Suppressor macrophage treated with lipopolysaccharide for 1 hour (primary cell): ENCODE measurements at regions not wholly inside any gene's neighbourhood (a gene's known extent, or its start where the extent isn't known, plus 50 kb on each side); places are given as distances from the start of the nearest gene placed in this dataset.
"Not testable (repeated sequence)": the region's sequence is repeated elsewhere in the genome, so short reads cannot be mapped to it uniquely, and the experiment has no call there.

Experiments
- DNase-seq, 3 donors: peaks; one replicate each; pipeline ENCODE4 v3.0.0-alpha.2; 2020 to 2022

GRCh38 chrX:69431420-69431819, 72.7 kb upstream of the NALF2 start:
- DNase-seq: no peak

DNA sequence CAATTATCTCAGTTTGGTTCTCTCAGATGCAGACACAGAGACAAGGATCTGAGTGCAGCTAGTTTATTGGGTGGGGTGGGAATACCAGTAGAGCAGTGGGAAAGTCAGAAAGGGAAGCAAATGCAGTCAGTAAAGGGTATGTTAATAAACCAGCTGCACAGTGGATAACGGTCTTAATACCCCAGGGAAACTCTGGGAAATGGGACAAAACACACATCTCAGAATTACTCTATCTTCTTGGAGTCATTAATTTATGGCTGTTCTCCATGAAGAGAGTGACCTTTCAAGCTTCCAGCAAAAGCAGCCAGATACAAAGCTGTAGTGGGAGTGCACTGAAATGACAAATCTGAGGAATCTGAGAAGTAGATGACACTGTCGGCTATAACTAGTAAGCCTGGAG, 73.3 kb upstream of the NALF2 start:
- DNase-seq: no peak

DNA sequence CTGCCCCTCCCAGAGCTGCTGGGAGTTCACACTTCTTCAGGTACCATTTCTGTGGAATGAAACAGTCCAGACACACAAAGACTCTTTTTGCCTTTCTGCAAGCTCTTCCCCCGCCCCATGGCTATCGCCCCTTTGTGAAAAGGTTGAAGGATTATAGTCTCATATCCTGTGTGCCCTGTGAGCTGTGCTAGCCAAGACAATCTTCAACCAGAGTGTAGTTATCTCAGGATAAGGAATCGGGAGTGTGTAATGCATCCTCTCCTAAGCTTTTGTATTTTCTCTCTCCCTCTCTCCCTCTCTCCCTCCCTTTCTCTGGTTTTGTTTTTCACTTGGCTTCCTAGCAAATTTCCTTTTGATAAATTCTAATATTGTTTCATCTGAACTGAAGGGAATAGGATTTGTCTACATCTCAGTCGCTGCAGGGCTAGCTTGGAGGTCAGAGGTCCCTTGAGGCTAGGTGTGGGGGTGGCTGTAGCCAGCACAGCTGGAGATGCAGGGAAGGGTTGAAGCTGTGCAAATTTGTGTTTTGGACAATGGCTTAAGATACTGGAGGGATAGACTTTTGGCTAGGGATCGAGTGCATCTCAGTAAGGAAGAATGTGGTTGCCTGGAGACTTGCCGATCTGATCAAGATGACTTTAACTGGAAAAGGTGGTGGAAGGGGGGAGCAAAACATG, 74.6 kb upstream of the NALF2 start:
- no peak for DNase-seq

GRCh38 chrX:69428216-69428615, 75.9 kb upstream of the NALF2 start:
- no peak for DNase-seq

DNA sequence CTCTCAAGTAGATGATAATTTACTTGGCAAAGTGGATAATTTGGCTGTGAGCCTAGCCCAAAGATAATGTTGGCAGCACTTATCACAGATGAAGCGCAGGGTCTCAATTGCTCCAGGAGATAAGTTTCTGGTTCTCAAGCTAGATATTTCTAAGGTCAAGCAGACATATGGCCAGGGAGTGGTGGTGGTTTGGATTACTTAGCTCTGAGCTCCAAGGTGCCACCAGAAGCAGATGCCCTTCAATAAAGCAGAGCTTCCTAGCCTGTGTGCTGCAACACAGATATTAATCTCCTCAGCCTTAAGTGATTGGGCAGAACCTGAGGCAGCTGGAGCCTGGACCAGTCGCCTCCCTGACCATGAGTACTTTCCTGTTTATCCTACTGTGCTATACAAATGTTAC, 79.2 kb upstream of the NALF2 start:
- no peak for DNase-seq

GRCh38 chrX:69424161-69424560, 80.0 kb upstream of the NALF2 start:
- peak in 2 of 3 donors; percentile 0 to 14 for DNase-seq

DNA sequence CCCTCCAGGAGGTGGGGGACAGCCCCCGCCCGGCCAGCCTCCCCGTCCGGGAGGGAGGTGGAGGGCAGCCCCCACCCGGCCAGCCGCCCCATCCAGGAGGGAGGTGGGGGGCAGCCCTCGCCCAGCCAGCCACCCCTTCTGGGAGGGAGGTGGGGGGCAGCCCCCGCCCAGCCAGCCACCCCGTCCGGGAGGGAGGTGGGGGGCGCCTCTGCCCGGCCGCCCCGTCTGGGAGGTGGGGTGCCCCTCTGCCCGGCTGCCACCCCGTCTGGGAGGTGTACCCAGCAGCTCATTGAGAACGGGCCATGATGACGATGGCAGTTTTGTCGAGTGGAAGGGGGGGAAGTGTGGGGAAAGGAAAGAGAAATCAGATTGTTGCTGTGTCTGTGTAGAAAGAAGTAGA, 81.9 kb upstream of the NALF2 start:
- not testable (repeated sequence) for DNase-seq

DNA sequence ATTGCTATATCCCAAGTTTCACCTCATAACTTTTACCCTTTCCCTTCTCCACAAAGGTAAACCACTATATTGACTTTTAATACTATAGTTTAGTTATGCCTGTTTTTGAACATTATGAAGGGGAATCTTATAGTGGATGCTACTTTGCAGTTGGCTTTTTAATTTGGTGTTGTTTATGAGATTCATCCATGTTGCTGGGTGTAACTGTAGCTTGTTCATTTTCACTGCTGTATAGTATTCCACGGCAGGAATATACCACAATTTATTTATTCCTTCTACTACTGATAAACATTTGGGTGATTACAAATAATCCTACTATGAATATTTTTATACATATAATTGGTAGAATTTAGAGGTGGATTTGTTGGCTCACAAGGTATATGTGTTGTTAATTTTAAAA, 88.4 kb upstream of the NALF2 start:
- DNase-seq: no peak

DNA sequence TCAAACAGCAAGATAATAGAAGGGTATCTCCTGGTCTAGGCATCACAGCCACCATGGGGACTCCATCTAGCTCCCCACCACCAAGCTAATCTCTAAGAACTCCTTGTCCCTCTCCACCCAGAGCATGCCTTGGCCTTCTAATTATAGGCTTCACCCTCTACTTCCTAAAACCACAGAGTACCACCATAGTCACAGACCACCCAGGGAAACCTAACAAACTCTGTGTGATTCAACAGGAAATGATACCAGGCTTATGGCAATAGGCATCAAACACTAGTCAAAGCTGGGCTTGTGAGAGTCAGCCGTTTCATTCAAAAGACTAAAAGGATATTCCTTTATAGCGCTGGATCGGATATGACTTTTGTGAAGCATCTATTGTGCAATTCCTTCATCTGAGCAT, 91.5 kb upstream of the NALF2 start:
- no peak for DNase-seq

DNA sequence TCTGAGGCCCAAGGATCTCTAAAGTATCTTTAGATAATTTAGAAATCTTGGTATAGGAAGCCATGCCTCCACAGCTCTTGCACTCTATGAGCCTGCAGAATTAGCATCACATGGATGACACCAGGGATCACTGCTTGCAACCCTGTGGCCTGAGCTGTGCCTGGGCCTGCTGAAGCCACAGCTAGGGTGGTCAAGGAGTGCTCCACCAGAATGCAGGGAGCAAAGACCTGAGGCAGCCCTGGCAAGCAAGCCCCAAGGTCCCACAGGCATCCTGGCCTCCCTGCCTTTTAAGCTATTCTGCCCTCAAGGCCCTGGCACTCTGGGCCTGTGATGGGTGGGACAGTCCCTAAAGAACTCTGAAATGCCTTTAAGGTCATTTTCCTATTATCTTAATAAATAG, 105.2 kb upstream of the NALF2 start:
- no peak for DNase-seq

- no peak for DNase-seq
These were observed 107.2 kb upstream of the NALF2 start for GRCh38 chrX:69396916-69397315.

DNA sequence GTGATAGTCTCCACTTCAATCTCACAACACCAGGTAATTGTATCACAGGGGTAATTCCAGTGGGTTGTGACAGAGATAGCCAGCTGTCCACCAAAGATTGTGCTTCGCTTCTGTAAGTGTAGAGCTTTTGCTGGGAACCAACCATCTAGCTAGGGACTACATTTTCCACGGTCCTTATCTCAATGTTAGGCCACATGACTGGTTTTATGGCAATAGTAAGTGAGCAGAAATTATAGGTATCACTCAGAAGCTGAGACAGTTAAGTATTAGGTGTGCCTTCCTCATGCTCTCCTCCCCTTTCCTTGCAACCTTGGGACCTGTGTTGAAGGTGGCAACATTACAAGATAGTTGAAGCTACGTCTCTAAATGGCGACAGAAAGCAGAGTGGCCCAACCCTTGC, 108.8 kb upstream of the NALF2 start:
- DNase-seq: no peak

DNA sequence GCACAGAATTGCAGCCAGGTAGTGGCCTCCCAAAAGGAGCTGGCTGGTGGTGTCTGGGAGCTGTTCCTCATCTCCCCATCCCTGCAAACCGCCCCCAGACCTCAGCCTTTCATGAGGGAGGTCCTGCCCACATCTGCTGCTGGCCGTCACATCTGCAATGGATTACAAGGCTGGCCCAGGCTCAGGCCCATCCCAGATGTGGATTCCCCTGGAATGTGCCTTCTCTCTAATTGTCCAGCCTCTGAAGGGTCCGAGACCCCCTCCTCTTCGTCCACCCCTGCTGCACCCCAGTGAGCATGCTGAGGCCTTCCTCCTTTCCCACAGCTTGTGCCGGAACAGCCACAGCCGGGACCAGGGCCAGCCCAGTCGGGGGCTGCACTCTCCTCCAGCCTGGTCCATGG, 115.0 kb upstream of the NALF2 start:
- no peak for DNase-seq

DNA sequence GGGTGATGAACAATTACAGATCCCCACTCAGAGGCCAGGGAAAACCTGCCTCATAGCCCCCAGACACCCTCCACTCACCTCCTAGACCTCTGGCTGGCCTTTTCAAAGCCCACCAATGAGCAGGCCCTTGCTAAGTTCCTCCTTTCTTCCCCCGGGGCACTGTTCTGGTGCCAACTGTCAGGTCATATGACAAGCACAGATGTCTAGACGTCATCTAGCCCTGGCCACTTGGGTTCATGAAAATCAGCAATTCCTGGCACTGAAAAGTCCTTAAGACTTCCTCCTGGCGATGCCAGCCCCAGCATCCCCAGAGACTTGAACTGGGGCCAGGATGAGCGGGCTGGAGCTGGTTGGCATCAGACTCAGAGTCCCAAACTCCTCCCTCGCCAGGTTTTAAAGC, 115.6 kb upstream of the NALF2 start:
- no peak for DNase-seq

DNA sequence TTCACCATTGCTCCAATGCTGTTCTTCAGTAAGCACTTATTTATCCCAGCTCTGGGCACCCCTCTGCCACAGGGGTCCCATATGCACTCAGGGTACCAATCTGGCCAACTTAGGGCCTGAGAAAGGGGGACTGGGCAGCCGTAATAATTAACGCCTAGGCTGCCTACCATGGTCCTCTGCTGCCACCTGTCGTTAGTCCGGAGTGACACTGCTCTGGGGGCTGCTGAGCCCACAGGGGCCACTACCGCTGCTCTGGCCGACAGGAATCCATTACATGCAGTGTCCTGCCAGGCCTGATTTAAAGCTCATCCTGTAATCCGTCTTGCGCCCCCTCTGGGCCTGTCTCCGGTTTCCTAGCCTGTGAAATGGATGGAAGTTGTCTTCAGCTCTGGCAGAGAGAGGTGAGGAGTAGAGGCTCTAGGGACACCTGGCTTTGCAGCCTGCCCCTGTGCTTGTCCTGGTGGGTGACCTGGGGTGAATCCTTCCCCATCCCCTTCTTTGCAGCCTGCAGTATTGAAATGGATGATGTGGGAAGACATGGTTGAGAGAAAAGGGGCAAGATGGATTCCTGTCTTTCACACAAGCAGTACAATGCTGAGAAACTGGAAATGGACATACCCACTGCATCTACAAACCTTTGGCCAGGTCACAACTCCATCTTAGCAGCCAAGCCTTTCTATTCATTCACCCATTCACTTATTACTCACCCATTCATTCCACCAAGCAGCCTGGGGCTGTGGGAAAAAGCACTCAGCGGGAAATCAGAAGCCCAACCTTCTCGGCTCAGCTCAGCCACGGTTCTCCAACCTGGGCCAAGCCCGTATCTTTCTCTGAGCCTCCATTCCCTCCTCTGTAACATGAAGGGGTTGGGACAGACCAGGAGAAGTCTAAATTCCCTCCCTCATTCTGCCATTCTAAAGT, 116.3 kb upstream of the NALF2 start:
- peak; percentile 22 to 49 (median 39) for DNase-seq

DNA sequence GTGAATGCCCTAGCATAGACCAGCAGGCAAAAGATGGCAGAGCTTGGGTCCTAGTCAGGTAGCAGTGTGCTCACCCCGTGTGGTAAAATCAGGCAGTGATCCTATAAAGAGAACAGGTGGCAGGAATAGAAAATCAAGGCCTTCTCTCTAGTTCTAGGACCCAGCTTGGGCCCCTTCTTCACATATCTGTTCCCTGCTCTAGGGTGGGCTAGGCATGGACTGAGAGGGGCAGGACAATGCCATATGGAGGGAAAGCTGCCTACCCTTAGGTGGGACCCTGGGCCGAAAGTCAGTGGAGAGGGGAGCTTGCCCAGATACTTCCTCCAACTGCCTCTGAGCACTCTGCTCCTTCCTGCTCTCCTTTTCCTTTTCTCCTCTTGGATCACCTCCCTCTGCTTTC, 117.4 kb upstream of the NALF2 start:
- DNase-seq: no peak

DNA sequence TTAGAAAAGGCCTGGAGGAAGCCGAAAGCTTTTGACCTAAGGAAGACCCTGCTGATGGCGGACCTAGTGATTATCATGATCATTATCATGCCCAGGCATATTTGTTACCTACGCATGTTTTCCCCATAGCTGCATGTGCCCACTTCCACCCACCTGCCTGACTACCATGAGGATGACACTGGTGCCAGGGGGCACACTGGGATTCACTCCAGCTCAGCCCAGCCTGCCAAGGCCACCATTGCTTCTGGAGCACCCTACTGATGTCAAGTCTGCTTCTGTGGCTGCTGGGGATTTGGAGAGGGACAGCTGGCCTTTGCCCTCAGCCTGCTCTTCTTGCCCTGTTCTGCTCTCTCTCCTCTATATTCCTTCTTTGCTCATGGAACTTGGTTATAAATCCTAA, 124.7 kb upstream of the NALF2 start:
- no peak for DNase-seq

DNA sequence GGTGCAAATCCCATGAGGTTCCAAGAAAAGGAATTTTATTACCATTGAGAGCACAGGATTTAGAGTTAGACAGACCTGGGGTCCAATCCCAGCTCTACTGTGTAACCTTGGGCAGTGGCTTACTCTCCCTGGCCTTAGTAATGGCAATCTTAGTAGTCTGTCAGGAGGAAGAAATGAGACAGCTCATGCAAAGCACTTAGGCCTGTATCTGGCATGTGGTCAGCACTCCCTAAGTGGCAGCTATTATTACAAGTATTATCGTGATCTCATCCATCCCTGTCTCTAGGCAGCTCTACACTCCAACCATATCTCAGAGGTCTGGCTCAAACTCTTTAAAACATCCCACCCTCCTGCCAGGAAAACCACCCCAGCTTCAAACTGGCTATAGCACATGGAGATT, 129.6 kb upstream of the NALF2 start:
- DNase-seq: no peak

DNA sequence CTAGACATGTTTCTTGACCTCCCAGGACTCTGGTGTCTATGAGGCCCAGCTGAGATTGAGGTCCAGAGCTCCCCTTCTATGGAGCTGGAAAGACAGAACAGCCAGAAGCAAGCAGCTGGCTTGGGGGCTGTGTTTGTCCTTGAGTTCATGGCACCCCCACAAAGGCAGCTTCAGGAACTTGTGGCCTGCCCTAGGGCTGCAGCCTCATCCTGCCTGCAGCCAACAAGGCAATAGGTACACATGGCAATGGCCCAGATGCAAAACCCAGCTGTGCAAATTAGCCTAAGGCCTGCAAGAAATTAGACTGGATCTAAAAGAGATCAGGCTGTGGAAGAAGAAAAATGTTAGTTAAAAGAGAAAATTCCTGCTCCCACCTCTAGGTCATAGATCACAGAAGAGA, 131.7 kb upstream of the NALF2 start:
- no peak for DNase-seq

DNA sequence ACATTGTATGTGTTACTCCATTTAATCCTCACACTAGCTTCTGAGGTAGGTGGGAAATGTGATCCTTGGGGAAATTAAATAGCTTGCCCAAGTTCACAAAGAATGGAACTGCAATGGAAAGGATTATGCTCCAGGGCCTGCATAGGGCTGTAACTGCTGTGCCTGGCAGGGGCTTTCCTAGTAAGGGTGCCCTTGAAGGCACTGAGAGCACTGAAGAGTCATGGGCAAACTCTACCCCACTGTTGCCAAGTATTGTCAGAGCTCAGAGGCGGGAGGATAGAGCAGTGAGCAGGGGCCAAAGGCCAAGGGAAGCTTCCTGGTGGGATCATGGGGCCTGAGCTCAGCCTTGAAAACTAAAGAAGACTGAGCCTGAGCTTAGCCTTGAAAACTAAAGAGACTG, 133.0 kb upstream of the NALF2 start:
- no peak for DNase-seq

- DNase-seq: no peak
These were observed 134.1 kb upstream of the NALF2 start for GRCh38 chrX:69369999-69370398.

GRCh38 chrX:69366183-69366582, 137.9 kb upstream of the NALF2 start:
- DNase-seq: no peak

GRCh38 chrX:69365755-69366154, 138.4 kb upstream of the NALF2 start:
- DNase-seq: no peak

DNA sequence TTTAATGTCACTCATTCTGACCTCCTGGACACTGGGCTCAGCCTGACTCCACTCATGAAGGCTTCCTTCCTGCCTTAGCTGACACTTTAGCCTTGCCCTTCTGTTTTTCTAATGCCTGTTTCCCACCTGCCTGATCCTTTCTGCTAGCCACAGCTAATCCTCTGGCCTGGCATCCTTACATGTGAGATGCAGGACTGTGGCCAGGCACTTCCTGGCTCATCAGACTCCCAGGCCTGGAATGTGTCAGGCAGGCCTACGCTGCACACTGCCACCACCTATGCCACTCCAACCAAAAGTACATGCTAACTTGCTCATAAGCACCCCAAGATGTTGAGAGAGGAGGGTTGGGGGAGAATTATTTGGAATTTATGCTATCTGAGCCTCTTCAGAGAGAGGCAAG, 138.8 kb upstream of the NALF2 start:
- no peak for DNase-seq

DNA sequence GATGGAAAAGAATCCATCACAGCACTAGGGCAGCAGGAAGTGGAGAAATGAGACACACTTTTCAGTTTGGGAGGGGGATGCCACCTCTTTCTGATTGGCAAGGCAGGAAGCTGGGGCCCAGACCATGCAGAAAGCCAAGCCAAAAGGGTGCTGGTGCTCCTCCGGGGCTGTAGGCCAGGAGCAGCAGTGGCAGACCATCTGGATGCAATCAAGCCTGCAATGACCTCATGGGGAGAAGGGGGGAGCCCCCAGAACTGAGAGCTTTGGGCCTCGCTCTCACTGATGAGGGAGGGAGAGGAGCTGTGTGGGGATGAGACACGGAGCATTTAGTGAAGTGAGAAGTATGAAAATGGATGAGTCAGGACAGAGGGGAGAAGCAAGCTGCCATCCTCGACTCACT, 141.3 kb upstream of the NALF2 start:
- no peak for DNase-seq
